ENCODE measurements at regions not wholly inside any gene's neighbourhood (a gene's known extent, or its start where the extent isn't known, plus 50 kb on each side); places are given as distances from the start of the nearest gene placed in this dataset.

- no peak for TF ChIP-seq MYC (IDR thresholded peaks at IDR 0.05; ENCODE audit: low read depth, low read length)
- no peak for TF ChIP-seq CTCF (IDR thresholded peaks at IDR 0.05; ENCODE audit: low read depth, low read length)
- no peak for TF ChIP-seq POLR2A (IDR thresholded peaks at IDR 0.05; ENCODE audit: extremely low read depth, insufficient read length)
- TF ChIP-seq MAX (IDR thresholded peaks at IDR 0.05; ENCODE audit: low read depth, low read length): no peak
Measured at GRCh38 chr16:72645538-72645937, 402.4 kb downstream of the ZFHX3 start.
